ENCODE measurements at regions not wholly inside any gene's neighbourhood (a gene's known extent, or its start where the extent isn't known, plus 50 kb on each side); places are given as distances from the start of the nearest gene placed in this dataset.

DNA sequence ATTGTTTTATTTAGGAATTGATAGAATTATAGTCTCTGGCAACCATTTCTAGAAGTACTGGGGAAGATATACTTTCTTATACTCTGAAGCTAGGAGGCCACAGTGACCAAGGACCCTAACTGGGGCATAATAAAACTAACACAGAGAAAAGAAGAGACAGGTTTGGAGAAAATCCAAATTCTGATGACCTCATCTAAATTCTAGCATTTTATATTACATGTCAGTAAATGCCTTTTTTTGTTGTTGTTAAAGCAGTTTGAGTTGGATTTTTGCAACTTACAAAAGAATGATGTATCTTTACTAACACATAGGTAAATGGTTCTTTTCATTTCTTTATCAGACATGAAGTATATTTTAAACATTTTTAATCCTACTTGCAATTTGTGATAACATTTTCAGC is 933.3 kb downstream of the TMTC2 start:
- TF ChIP-seq, protein P1, sequence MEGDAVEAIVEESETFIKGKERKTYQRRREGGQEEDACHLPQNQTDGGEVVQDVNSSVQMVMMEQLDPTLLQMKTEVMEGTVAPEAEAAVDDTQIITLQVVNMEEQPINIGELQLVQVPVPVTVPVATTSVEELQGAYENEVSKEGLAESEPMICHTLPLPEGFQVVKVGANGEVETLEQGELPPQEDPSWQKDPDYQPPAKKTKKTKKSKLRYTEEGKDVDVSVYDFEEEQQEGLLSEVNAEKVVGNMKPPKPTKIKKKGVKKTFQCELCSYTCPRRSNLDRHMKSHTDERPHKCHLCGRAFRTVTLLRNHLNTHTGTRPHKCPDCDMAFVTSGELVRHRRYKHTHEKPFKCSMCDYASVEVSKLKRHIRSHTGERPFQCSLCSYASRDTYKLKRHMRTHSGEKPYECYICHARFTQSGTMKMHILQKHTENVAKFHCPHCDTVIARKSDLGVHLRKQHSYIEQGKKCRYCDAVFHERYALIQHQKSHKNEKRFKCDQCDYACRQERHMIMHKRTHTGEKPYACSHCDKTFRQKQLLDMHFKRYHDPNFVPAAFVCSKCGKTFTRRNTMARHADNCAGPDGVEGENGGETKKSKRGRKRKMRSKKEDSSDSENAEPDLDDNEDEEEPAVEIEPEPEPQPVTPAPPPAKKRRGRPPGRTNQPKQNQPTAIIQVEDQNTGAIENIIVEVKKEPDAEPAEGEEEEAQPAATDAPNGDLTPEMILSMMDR (IDR thresholded peaks at IDR 0.05; ENCODE audit: low read depth, low read length): no peak
- no peak for TF ChIP-seq EZH2phosphoT487 (IDR thresholded peaks at IDR 0.05; ENCODE audit: low read depth)
